Mesothelial cell of epicardium (in vitro differentiated cells): ENCODE measurements at regions not wholly inside any gene's neighbourhood (a gene's known extent, or its start where the extent isn't known, plus 50 kb on each side); places are given as distances from the start of the nearest gene placed in this dataset.

Experiments
- DNase-seq, 2 experiments: peaks; one replicate each; pipeline ENCODE4 v3.0.0; 2021; ENCODE audit warnings: low spot score in 2 of 2; ENCODE audit not compliant: unreplicated experiment in 2 of 2
- H3K27ac Mint-ChIP-seq: 2 replicates; pipeline ENCODE4 v1.8.0; 2021; ENCODE audit warnings: mixed read lengths
- H3K27me3 Mint-ChIP-seq: 2 replicates; pipeline ENCODE4 v1.8.0; 2021; ENCODE audit warnings: low read depth, mixed read lengths
- H3K36me3 Mint-ChIP-seq: 2 replicates; pipeline ENCODE4 v1.8.0; 2021; ENCODE audit warnings: mixed read lengths
- H3K4me1 Mint-ChIP-seq: 2 replicates; pipeline ENCODE4 v1.8.0; 2021; ENCODE audit warnings: mixed read lengths
- H3K4me3 Mint-ChIP-seq: 2 replicates; pipeline ENCODE4 v1.8.0; 2021; ENCODE audit warnings: mild to moderate bottlenecking, moderate library complexity, mixed read lengths
- H3K9me3 Mint-ChIP-seq: 2 replicates; pipeline ENCODE4 v1.8.0; 2021; ENCODE audit warnings: mixed read lengths
- CTCF ChIP-seq: fragments of 200-600 bp; sonication (generic); IDR thresholded peaks from one replicate; pipeline ENCODE4 v1.5.0; 2021; ENCODE audit warnings: antibody characterized with exemption; ENCODE audit not compliant: unreplicated experiment

GRCh38 chr7:68309806-68310205 lies 1288.5 kb upstream of the AUTS2 start:
- H3K27ac Mint-ChIP-seq: no peak overlapping the region
- no peak for DNase-seq
- H3K4me1 Mint-ChIP-seq: peaks cover 6% of the 10 kb centered on the region
- H3K4me3 Mint-ChIP-seq: no peak overlapping the region
- H3K27me3 Mint-ChIP-seq: no peaks in the 10 kb centered on the region
- TF ChIP-seq CTCF: no peak
- H3K36me3 Mint-ChIP-seq: no peaks in the 10 kb centered on the region
- H3K9me3 Mint-ChIP-seq: peaks cover 6% of the 10 kb centered on the region

- H3K36me3 Mint-ChIP-seq: no peaks in the 10 kb centered on the region
- H3K4me3 Mint-ChIP-seq: no peak overlapping the region
- H3K9me3 Mint-ChIP-seq: peaks cover 15% of the 10 kb centered on the region
- H3K27ac Mint-ChIP-seq: no peak overlapping the region
- H3K4me1 Mint-ChIP-seq: peaks cover 6% of the 10 kb centered on the region
- no peak for TF ChIP-seq CTCF
- DNase-seq: no peak
- H3K27me3 Mint-ChIP-seq: no peaks in the 10 kb centered on the region
These were observed 1286.3 kb upstream of the AUTS2 start for GRCh38 chr7:68311958-68312357.

- H3K9me3 Mint-ChIP-seq: peaks cover 15% of the 10 kb centered on the region
- peaks cover 11% of the 10 kb centered on the region for H3K4me1 Mint-ChIP-seq
- no peak for TF ChIP-seq CTCF
- H3K27me3 Mint-ChIP-seq: no peaks in the 10 kb centered on the region
- H3K36me3 Mint-ChIP-seq: no peaks in the 10 kb centered on the region
- H3K4me3 Mint-ChIP-seq: no peak overlapping the region
- no peak for DNase-seq
- no peak overlapping the region for H3K27ac Mint-ChIP-seq
These were observed 1284.5 kb upstream of the AUTS2 start for GRCh38 chr7:68313806-68314205.

GRCh38 chr7:68314208-68314607 lies 1284.1 kb upstream of the AUTS2 start:
- no peak for TF ChIP-seq CTCF
- Mint-ChIP-seq H3K9me3 (peaks cover 15% of the 10 kb centered on the region), H3K4me1 (peaks cover 11% of the 10 kb centered on the region), H3K36me3 (no peaks in the 10 kb centered on the region), H3K4me3 (no peak overlapping the region), H3K27ac (no peak overlapping the region), H3K27me3 (no peaks in the 10 kb centered on the region)
- no peak for DNase-seq

GRCh38 chr7:68317476-68317875 lies 1280.8 kb upstream of the AUTS2 start:
- TF ChIP-seq CTCF: no peak
- H3K27ac Mint-ChIP-seq: no peak overlapping the region
- no peaks in the 10 kb centered on the region for H3K36me3 Mint-ChIP-seq
- peaks cover 11% of the 10 kb centered on the region for H3K9me3 Mint-ChIP-seq
- H3K27me3 Mint-ChIP-seq: no peaks in the 10 kb centered on the region
- H3K4me3 Mint-ChIP-seq: no peak overlapping the region
- no peak for DNase-seq
- peaks cover 29% of the 10 kb centered on the region for H3K4me1 Mint-ChIP-seq

GRCh38 chr7:68319061-68319460 lies 1279.2 kb upstream of the AUTS2 start:
- Mint-ChIP-seq H3K9me3 (peaks cover 9% of the 10 kb centered on the region), H3K4me3 (no peak overlapping the region), H3K36me3 (no peaks in the 10 kb centered on the region), H3K27ac (no peak overlapping the region), H3K4me1 (peaks cover 40% of the 10 kb centered on the region), H3K27me3 (no peaks in the 10 kb centered on the region)
- DNase-seq: no peak
- no peak for TF ChIP-seq CTCF
